ENCODE measurements at regions not wholly inside any gene's neighbourhood (a gene's known extent, or its start where the extent isn't known, plus 50 kb on each side); places are given as distances from the start of the nearest gene placed in this dataset.

DNA sequence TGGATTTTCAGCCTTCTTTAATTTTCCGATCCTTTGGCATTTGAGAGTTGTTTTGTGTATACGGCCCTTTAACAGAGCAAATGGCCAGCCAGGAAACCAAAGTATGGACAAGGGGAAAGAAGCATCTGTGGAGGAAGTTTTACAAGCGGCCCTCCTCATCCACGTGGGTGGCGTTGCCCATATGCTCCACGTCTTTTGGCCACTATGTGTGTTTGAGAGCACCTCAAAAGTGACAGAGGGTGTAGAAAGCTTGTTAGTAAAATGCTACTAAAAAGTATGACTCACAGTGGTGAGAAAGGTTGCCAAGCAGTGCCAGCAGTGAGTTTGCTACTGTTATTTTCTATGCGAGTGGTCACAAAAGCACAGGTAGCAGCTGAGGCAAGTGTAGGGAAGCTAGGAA is 451.8 kb upstream of the NPAP1 start:
- in situ Hi-C loops (cut with MboI) (no loop called here), intact Hi-C loops (cut with micrococcal nuclease; ENCODE audit: unreplicated experiment) (no loop called here)
- ChIA-PET RAD21 (ENCODE audit: unreplicated experiment) (no interaction called here), SMC1A (ENCODE audit: uncharacterized antibody, unreplicated experiment) (no interaction called here), CTCF (no interaction called here), POLR2A (no interaction called here)
- no peak overlapping the region for H2AFZ ChIP-seq (ENCODE audit: control insufficient read depth, low read depth, low read length)
- TF ChIP-seq, protein P1, sequence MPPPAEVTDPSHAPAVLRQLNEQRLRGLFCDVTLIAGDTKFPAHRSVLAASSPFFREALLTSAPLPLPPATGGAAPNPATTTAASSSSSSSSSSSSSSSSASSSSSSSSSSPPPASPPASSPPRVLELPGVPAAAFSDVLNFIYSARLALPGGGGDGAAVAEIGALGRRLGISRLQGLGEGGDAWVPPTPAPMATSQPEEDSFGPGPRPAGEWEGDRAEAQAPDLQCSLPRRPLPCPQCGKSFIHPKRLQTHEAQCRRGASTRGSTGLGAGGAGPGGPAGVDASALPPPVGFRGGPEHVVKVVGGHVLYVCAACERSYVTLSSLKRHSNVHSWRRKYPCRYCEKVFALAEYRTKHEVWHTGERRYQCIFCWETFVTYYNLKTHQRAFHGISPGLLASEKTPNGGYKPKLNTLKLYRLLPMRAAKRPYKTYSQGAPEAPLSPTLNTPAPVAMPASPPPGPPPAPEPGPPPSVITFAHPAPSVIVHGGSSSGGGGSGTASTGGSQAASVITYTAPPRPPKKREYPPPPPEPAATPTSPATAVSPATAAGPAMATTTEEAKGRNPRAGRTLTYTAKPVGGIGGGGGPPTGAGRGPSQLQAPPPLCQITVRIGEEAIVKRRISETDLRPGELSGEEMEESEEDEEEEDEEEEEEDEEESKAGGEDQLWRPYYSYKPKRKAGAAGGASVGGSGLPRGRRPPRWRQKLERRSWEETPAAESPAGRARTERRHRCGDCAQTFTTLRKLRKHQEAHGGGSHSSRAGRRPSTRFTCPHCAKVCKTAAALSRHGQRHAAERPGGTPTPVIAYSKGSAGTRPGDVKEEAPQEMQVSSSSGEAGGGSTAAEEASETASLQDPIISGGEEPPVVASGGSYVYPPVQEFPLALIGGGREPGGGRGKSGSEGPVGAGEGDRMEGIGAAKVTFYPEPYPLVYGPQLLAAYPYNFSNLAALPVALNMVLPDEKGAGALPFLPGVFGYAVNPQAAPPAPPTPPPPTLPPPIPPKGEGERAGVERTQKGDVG (CRISPR knock-in tag; IDR thresholded peaks at IDR 0.05), result no peak
- TF ChIP-seq CTCF (IDR thresholded peaks at IDR 0.05 in 2 of 3, conservative IDR thresholded peaks at IDR 0.05 in 1 of 3; ENCODE audit: control insufficient read depth in 2 of 3, extremely low read depth in 1 of 3, insufficient read depth in 1 of 3, low read depth in 3 of 3, low read length in 3 of 3) (no peak), NR2C1 (IDR thresholded peaks at IDR 0.05) (no peak)
- no peaks in the 10 kb centered on the region for H3K9me3 ChIP-seq (replicated peaks; ENCODE audit: control insufficient read depth, insufficient read depth, low read length)
- ATAC-seq, result no peak
- H3K79me2 ChIP-seq (ENCODE audit: control insufficient read depth, insufficient read depth, low read length), result no peaks in the 10 kb centered on the region
- H3K36me3 ChIP-seq (ENCODE audit: control insufficient read depth in 2 of 2, insufficient read depth in 2 of 2, low read length in 1 of 2), result no peaks in the 10 kb centered on the region
- no peaks in the 10 kb centered on the region for H3K4me1 ChIP-seq (ENCODE audit: control insufficient read depth, insufficient read depth, low read length)
- WGBS (ENCODE audit: insufficient coverage, insufficient replicate concordance, low lambda C conversion rate, missing lambda C conversion rate), result 38% methylated on average over 7 of the region's 7 CpGs
- BruUV-seq (replicated peaks), result no TSS peak
- H3K27me3 ChIP-seq (replicated peaks in 1 of 2; ENCODE audit: control insufficient read depth in 2 of 2, insufficient read depth in 2 of 2, low read length in 1 of 2), result no peaks in the 10 kb centered on the region
- H3K4me3 ChIP-seq, result no peak overlapping the region
- DNase-seq (ENCODE audit: low read depth, low spot score), result no peak
- H3K27ac ChIP-seq (ENCODE audit: control insufficient read depth, insufficient read depth), result no peak overlapping the region
- no peaks in the 10 kb centered on the region for H4K20me1 ChIP-seq (ENCODE audit: control insufficient read depth, insufficient read depth)
- no peak for FAIRE-seq
- H3K9ac ChIP-seq (ENCODE audit: control insufficient read depth, insufficient read depth, low read length), result no peak overlapping the region
- H3K4me2 ChIP-seq (ENCODE audit: control insufficient read depth, insufficient read depth), result no peak overlapping the region

Data from GM12878 (cell line).